ENCODE measurements at regions not wholly inside any gene's neighbourhood (a gene's known extent, or its start where the extent isn't known, plus 50 kb on each side); places are given as distances from the start of the nearest gene placed in this dataset.

DNA sequence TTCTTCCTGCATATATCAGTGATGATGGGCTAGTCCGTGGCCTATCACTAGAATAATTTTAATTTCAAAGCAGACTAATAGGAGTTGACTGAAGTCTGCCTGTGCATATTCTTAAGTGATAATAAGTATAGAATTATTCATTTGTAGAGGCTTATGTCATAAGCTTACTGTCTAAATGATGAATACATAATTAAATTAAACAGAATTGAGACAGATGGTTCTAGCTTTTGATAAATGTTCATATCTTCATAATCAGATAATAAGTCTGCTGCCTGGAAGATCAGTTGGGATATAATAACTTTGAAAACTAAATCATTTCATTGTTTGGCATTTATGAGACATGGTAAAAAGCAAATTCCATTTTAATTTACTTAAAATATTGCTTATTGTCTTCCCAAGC is 1175.6 kb downstream of the TECRL start:
- no peak for TF ChIP-seq ZBTB11 (CRISPR knock-in tag; IDR thresholded peaks at IDR 0.05)
- TF ChIP-seq EZH2 (IDR thresholded peaks at IDR 0.05; ENCODE audit: borderline replicate concordance, control insufficient read depth, low read depth, low read length) = no peak
- TF ChIP-seq YBX1 (IDR thresholded peaks at IDR 0.05) = no peak
- TF ChIP-seq, protein P1, sequence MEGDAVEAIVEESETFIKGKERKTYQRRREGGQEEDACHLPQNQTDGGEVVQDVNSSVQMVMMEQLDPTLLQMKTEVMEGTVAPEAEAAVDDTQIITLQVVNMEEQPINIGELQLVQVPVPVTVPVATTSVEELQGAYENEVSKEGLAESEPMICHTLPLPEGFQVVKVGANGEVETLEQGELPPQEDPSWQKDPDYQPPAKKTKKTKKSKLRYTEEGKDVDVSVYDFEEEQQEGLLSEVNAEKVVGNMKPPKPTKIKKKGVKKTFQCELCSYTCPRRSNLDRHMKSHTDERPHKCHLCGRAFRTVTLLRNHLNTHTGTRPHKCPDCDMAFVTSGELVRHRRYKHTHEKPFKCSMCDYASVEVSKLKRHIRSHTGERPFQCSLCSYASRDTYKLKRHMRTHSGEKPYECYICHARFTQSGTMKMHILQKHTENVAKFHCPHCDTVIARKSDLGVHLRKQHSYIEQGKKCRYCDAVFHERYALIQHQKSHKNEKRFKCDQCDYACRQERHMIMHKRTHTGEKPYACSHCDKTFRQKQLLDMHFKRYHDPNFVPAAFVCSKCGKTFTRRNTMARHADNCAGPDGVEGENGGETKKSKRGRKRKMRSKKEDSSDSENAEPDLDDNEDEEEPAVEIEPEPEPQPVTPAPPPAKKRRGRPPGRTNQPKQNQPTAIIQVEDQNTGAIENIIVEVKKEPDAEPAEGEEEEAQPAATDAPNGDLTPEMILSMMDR (IDR thresholded peaks at IDR 0.05 in 2 of 3, conservative IDR thresholded peaks at IDR 0.05 in 1 of 3; ENCODE audit: control insufficient read depth in 2 of 3, extremely low read depth in 1 of 3, insufficient read depth in 1 of 3, low read depth in 3 of 3, low read length in 3 of 3) = no peak
- no peak for TF ChIP-seq BACH1 (IDR thresholded peaks at IDR 0.05; ENCODE audit: borderline replicate concordance)
- TF ChIP-seq ATF3 (IDR thresholded peaks at IDR 0.05; ENCODE audit: borderline replicate concordance, extremely low read depth, low read depth, low read length) = no peak

Data from GM12878 (cell line).